ENCODE measurements at regions not wholly inside any gene's neighbourhood (a gene's known extent, or its start where the extent isn't known, plus 50 kb on each side); places are given as distances from the start of the nearest gene placed in this dataset.

GRCh38 chr18:67425672-67426071, 90.8 kb downstream of the DSEL start:
- no peak for TF ChIP-seq ZBTB10 (tag by site-specific recombination; IDR thresholded peaks at IDR 0.05)
- no peak for TF ChIP-seq CTCF (tag by site-specific recombination; IDR thresholded peaks at IDR 0.05)
- TF ChIP-seq ZNF121 (tag by site-specific recombination; IDR thresholded peaks at IDR 0.05), result no peak
- TF ChIP-seq BCL11A (tag by site-specific recombination; IDR thresholded peaks at IDR 0.05; ENCODE audit: low read depth), result no peak
- TF ChIP-seq ZNF292 (tag by site-specific recombination; IDR thresholded peaks at IDR 0.05; ENCODE audit: borderline replicate concordance, low read depth), result no peak
- no peak for TF ChIP-seq ZFP3 (tag by site-specific recombination; IDR thresholded peaks at IDR 0.05; ENCODE audit: low read depth)
- TF ChIP-seq ELK4 (IDR thresholded peaks at IDR 0.05; ENCODE audit: borderline replicate concordance, low read depth, low read length), result no peak
